NCI-H2081 treated with DMSO at 0.1 percent for 48 hours (cell line): ENCODE measurements at regions not wholly inside any gene's neighbourhood (a gene's known extent, or its start where the extent isn't known, plus 50 kb on each side); places are given as distances from the start of the nearest gene placed in this dataset.

Experiments
- DNase-seq: peaks from one replicate; lab custom pipeline; 2025; lab: John Stamatoyannopoulos, UW

GRCh38 chr1:5501206-5501930, 490.9 kb downstream of the NPHP4 start:
- DNase-seq, result no peak

DNA sequence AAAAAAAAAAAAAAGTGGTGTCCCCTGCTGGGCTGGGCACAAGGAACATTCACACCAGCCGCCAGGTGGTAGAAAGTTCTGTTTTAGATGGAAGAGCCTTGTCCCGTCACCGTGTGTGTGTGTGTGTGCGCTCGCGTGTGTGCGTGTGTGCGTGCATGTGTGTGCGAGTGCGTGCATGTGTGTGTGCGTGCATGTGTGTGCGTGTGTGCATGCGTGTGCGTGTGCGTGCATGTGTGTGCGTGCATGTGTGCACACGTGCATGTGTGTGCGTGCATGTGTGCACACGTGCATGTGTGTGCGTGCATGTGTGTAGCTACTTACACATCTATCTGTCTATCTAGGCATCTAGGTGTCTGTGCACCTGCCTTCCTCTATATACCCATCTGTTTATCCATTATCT, 491.7 kb downstream of the NPHP4 start:
- no peak for DNase-seq

DNA sequence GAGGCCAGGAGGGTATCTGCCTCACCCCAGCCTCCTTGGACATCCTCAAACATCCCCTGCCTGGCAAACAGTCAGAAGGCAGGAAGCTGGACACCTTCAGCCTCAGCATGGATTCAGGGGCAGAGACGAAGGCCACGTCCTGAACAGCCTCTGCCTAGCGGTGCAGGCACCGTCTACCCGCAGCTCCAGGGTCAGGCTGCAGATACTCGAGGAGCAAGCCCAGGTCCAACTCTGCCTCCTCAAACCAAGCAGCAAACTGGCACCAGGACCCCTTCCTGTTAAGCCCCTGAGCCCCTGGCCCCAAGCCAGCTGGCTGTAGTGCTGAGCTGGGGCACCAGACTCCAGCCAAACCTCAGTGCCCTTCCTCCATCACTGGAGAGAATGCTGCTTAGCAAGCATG, 494.7 kb downstream of the NPHP4 start:
- DNase-seq, result no peak

GRCh38 chr1:5495596-5496410, 496.4 kb downstream of the NPHP4 start:
- DNase-seq, result no peak

GRCh38 chr1:5494518-5494917, 497.7 kb downstream of the NPHP4 start:
- DNase-seq, result no peak

GRCh38 chr1:5493851-5494311, 498.3 kb downstream of the NPHP4 start:
- no peak for DNase-seq

DNA sequence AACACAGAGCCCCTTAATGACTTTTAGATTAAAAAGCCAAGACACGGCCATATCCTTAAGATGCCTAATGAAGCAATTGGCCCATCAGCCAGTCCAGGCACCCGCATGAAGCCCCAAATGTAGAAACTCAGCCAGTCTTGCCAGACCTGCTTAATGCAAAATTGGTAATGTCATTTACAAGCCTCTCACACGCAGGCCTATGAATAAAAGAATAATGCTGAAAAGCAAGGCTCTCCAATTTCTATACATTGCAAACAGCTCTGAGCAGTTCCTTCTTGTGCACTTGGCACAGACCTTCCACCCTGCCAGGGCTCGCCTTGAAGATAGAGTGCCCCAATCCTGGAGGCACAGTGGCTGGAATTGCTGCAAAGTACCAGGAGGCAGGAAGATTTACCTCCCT, 498.9 kb downstream of the NPHP4 start:
- DNase-seq, result no peak

DNA sequence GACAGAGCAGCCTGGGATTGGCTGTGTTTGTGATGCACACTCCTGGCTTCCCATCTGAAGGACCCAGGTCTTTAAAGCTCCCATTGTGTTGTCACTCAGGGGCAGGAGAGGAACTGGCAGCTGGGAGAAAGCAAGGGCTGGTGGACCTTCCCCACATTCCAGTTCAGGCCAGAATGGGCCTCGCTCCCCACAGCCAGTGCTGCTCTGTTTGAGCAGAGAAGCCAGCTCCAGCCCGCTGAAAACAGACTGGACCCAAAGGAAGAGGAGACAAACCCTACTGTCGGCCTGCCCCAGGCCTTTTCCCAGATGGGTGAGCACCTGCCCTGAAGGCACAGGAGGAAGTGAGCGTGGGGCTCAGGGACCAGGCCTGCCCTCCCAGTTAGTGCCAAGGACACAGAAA, 499.4 kb downstream of the NPHP4 start:
- DNase-seq, result no peak

DNA sequence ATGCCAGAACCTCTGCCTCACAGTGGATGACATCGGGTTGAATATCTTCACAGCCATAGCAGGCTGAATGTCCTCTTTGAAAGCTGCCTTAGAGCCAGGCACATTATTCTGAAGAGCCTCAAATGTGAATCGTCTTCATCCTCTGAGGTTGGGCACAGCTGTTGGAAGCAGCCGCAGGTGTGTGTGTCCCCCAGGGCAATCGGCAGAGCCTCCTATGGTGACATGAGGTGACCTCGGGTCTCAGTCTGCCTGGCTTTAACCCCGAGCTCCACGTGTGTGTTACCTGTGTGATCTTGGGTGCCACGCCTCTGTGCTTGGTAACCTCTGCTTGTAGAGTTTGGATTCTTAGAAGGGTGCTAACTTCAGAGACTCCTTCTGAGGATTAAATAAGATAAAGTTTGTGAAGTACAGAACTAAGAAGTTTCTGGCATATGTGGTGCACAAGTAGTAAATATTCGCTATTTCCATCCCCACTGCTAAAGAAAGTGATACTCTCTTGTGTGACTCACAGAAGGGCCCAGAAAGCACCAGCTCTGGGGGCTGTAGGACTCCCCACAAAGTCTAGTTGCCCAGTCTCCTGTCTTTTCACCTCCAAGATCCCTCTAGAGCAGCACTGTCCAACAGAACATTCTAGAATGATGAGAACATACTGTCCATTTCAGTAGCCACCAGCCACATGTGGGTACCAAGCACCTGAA, 500.9 kb downstream of the NPHP4 start:
- no peak for DNase-seq

- no peak for DNase-seq
Observed at GRCh38 chr1:5490635-5491034, 501.6 kb downstream of the NPHP4 start.

- DNase-seq, result no peak
Observed at GRCh38 chr1:5488448-5488847, 503.8 kb downstream of the NPHP4 start.

GRCh38 chr1:5485968-5486696, 506.1 kb downstream of the NPHP4 start:
- DNase-seq, result no peak

- DNase-seq, result no peak
Observed at GRCh38 chr1:5485436-5485835, 506.8 kb downstream of the NPHP4 start.

DNA sequence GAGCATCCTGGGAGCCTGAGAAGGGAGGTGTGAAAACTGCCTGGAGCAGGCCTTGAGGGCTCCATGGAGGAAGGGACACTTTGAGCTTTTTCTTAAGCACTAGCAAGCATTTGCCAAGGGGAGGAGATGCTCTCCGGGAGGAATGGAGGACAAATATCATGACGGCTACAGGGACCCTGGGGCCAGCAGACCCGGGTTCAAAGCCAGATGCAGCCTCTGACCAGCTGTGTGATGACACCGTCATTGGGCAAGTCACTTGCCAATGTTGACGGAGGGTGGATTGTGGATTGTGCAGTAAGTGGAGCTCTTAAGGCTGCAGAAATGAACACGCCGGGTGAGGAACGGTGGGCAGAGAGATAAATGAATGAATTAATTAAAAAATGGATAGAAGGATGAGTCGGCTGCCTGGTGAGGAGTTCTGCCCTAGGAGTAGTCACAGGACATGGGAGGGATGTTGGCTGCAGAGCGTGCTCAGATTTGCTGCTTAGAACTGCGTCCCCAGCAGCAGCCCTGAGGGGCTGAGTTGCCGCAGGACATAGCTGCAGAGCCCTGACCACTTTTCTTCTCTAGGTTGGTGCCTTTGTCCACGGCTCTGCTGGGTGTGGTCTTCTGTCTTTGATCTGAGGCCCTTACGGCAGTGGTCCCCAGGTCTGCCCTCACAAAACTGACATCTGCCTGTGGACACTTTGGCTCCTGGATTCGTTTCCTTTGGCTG, 507.6 kb downstream of the NPHP4 start:
- DNase-seq, result no peak

DNA sequence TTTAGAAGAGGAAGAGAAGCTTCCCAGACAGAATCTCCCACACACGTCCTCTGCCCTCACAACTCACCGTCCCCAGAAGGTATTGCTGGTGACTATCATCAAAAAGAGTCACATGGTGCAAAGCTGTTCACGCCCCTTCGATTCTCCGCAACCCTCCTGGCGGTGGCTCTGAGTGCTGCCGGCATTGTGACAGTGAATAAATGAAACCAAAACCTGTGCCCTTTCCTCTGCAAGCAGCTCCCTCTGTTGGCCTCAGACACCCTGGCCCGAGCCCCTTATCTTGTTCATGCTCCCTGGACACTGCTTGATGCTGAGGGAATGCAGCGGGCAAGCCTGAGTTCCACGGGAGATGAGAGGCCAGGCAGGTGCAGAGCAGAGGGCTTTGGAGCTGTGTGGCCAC, 510.3 kb downstream of the NPHP4 start:
- no peak for DNase-seq

GRCh38 chr1:5480906-5481305, 511.3 kb downstream of the NPHP4 start:
- DNase-seq, result no peak

- DNase-seq, result no peak
Observed at GRCh38 chr1:5479876-5480646, 512.2 kb downstream of the NPHP4 start.

DNA sequence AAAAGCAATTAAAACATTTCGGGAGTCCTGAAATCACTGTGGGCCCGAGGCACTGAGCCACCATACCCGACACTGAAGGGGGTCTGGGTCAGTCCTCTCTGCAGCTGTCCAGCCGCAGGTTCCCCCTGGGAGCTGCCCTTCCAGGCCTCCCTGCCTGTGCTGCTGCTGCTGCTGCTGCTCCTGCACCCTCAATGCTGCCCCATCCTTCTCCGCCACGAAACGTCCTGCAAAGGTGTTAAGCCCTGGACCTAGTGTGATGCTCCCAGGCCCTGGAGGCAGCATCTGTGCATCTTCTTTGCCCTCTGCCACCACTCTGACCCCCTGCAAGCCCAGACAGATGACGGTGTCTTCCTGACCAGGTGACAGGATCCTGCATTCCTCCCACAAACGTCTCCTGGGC, 513.3 kb downstream of the NPHP4 start:
- no peak for DNase-seq

DNA sequence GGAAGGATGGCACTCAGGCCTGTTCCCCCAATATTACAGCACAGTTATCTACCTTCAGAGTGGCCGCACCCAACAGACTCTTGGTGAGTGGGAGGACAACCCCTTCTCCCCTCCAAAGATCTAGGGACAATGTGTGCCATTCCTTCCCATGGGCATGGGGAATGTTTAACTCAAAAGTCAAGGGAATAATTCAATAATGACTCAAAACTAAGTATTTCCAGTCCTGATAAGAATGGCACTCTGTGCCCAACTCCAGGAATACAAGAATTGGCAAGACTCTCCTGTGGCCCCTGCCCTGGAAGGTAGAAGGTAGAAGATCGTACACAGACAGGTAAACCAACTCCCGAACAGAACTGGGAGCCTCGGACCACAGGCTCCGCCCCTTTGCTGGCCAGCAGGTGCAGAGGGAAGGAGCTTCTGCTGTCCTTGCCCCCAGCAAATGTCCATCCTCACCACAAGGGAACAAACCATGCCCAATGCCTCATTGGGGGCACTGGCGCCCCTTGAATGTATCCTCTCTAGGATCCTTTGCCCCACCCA, 514.0 kb downstream of the NPHP4 start:
- DNase-seq, result no peak

DNA sequence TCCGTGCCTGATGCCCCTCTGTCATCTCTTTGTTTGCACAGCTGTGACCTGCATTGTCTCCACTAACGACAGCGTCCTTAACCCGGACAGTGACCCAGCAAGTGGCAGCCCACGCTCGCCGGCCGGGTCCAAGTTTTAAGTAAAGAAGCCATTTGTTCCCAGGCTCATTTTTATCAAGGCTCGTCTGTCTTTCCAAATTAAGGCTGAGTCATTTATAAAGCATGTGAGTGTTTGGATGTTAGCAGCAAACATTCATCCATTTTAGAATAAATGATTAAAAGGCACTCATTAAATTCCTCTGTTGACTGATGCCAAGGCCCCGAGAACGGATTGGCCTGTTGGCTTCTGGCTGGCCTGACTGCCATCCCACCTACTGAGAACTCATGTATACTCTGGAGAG, 514.5 kb downstream of the NPHP4 start:
- DNase-seq, result no peak
